ENCODE measurements at regions not wholly inside any gene's neighbourhood (a gene's known extent, or its start where the extent isn't known, plus 50 kb on each side); places are given as distances from the start of the nearest gene placed in this dataset.

- ChIA-PET POLR2A (no interaction called here), CTCF (ENCODE audit: low intra/inter-chr PET ratio, low total read pairs) (no interaction called here)
- Histone ChIP-seq H4K20me1 (ENCODE audit: insufficient read depth, low read length) (no peaks in the 10 kb centered on the region), H3K27me3 (ENCODE audit: control insufficient read depth in 1 of 2, insufficient read depth in 2 of 2, low read length in 2 of 2) (no peaks in the 10 kb centered on the region), H3K36me3 (replicated peaks in 1 of 2; ENCODE audit: control insufficient read depth in 1 of 2, insufficient read depth in 2 of 2, low read length in 2 of 2) (no peaks in the 10 kb centered on the region), H3K79me2 (ENCODE audit: insufficient read depth, low read length) (no peaks in the 10 kb centered on the region), H3K4me2 (ENCODE audit: low read depth, low read length) (no peak overlapping the region), H2AFZ (ENCODE audit: low read length) (no peak overlapping the region), H3K27ac (ENCODE audit: extremely low read length, insufficient read depth, low read length) (no peak overlapping the region), H3K4me1 (ENCODE audit: insufficient read depth, low read length) (no peaks in the 10 kb centered on the region), H3K9ac (ENCODE audit: insufficient read depth, low read depth, low read length) (no peak overlapping the region), H3K4me3 (replicated peaks in 1 of 3; ENCODE audit: insufficient read depth in 1 of 3, low read depth in 2 of 3, low read length in 3 of 3) (no peak overlapping the region), H3K9me3 (ENCODE audit: low read length) (no peaks in the 10 kb centered on the region)
- FAIRE-seq (no peak), DNase-seq (ENCODE audit: low spot score) (no peak), ATAC-seq (no peak)
- BruUV-seq (replicated peaks), result no TSS peak
- WGBS (ENCODE audit: low lambda C conversion rate), result 47% methylated on average over 2 of the region's 2 CpGs
- in situ Hi-C loops (cut with HindIII; ENCODE audit: extremely low pct_ligation_motif_present, low pct_unique_long_range_greater_than_20kb) (loop anchor here (25.0 kb wide), 1 partner anchor 89 kb away; no protein-coding TSS in a partner anchor), intact Hi-C loops (cut with micrococcal nuclease; ENCODE audit: unreplicated experiment) (no loop called here)
- TF ChIP-seq ARID4A (CRISPR knock-in tag; IDR thresholded peaks at IDR 0.05; ENCODE audit: borderline replicate concordance), result no peak
- no peak for TF ChIP-seq ZBTB43 (CRISPR knock-in tag; conservative IDR thresholded peaks at IDR 0.05)
These were observed 480.4 kb downstream of the SOX6 start for GRCh38 chr11:15875943-15876342.

- in situ Hi-C loops (cut with HindIII; ENCODE audit: extremely low pct_ligation_motif_present, low pct_unique_long_range_greater_than_20kb), result loop anchor here (25.0 kb wide), 1 partner anchor 91 kb away; no protein-coding TSS in a partner anchor
- Histone ChIP-seq H3K9ac (ENCODE audit: insufficient read depth, low read depth, low read length) (no peak overlapping the region), H3K9me3 (ENCODE audit: low read length) (no peaks in the 10 kb centered on the region), H3K36me3 (replicated peaks in 1 of 2; ENCODE audit: control insufficient read depth in 1 of 2, insufficient read depth in 2 of 2, low read length in 2 of 2) (no peaks in the 10 kb centered on the region), H4K20me1 (ENCODE audit: insufficient read depth, low read length) (no peaks in the 10 kb centered on the region), H3K4me3 (replicated peaks in 1 of 3; ENCODE audit: insufficient read depth in 1 of 3, low read depth in 2 of 3, low read length in 3 of 3) (no peak overlapping the region), H3K27me3 (ENCODE audit: control insufficient read depth in 1 of 2, insufficient read depth in 2 of 2, low read length in 2 of 2) (no peaks in the 10 kb centered on the region), H2AFZ (ENCODE audit: low read length) (no peak overlapping the region), H3K4me2 (ENCODE audit: low read depth, low read length) (no peak overlapping the region), H3K79me2 (ENCODE audit: insufficient read depth, low read length) (no peaks in the 10 kb centered on the region), H3K4me1 (ENCODE audit: insufficient read depth, low read length) (no peaks in the 10 kb centered on the region), H3K27ac (ENCODE audit: extremely low read length, insufficient read depth, low read length) (no peak overlapping the region)
- no peak for FAIRE-seq
- ChIA-PET POLR2A (no interaction called here), CTCF (ENCODE audit: low intra/inter-chr PET ratio, low total read pairs) (no interaction called here)
- no peak for ATAC-seq
- no TSS peak for BruUV-seq (replicated peaks)
- intact Hi-C loops (cut with micrococcal nuclease; ENCODE audit: unreplicated experiment), result no loop called here
- no peak for DNase-seq (ENCODE audit: low spot score)
- WGBS (ENCODE audit: low lambda C conversion rate), result 0% methylated on average over 1 of the region's 1 CpG
- no peak for TF ChIP-seq ZNF646 (CRISPR knock-in tag; IDR thresholded peaks at IDR 0.05)
These were observed 477.6 kb downstream of the SOX6 start for GRCh38 chr11:15878756-15879155.
